Vagina (tissue), 2 donors: ENCODE measurements at regions not wholly inside any gene's neighbourhood (a gene's known extent, or its start where the extent isn't known, plus 50 kb on each side); places are given as distances from the start of the nearest gene placed in this dataset.

Experiments used
- CTCF ChIP-seq, 3 experiments: fragments of 450-650 bp in 2 of 3; fragments of 200-600 bp in 1 of 3; sonication (generic) in 1 of 3; IDR thresholded peaks; one replicate each; pipeline ENCODE4 v1.5.1; 2017 to 2019; ENCODE audit warnings: antibody characterized with exemption in 3 of 3, mild to moderate bottlenecking in 2 of 3, moderate library complexity in 2 of 3
- POLR2A ChIP-seq, 2 donors: fragments of 450-650 bp; IDR thresholded peaks; one replicate each; pipeline ENCODE4 v1.6.1; 2017; ENCODE audit warnings: antibody characterized with exemption in 2 of 2, mild to moderate bottlenecking in 2 of 2, moderate library complexity in 2 of 2
- POLR2AphosphoS5 ChIP-seq, 2 donors: sonication (generic); formaldehyde crosslinking; IDR thresholded peaks; one replicate each; pipeline ENCODE4 v1.9.0; 2017; ENCODE audit warnings: antibody characterized with exemption in 2 of 2, mild to moderate bottlenecking in 2 of 2, low read depth in 1 of 2; ENCODE audit not compliant: insufficient read depth in 1 of 2

GRCh38 chr5:107269678-107270077, 401.1 kb downstream of the EFNA5 start:
- TF ChIP-seq CTCF (IDR thresholded peaks at IDR 0.05) (no peak), POLR2AphosphoS5 (IDR thresholded peaks at IDR 0.05; ENCODE audit: insufficient read depth in 1 of 2, low read depth in 1 of 2) (no peak), POLR2A (IDR thresholded peaks at IDR 0.05) (no peak)
